ENCODE measurements at regions not wholly inside any gene's neighbourhood (a gene's known extent, or its start where the extent isn't known, plus 50 kb on each side); places are given as distances from the start of the nearest gene placed in this dataset.

DNA sequence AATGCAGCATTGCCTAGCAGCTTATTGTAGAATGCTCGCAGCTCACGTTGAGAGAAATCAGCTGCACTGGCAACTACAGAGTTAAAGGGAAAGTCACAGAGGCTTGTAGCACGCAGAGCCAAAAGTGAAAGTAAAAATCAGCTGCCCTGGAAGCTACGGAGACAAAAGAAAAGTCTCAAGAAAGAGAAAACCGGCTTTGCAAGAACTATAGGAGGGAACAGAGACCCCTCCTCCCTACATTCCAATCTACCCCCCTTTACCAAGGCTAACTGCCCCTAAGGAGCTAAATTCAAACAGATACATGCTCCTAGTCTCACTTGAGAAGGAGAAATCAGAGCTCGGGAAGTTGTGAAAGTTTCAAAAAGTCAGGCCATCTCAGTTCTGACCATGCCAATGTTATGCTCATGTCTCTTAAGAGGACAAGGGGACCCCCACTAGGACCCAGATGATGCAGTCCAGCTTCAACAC lies 900.4 kb downstream of the NLGN4Y start:
- peak overlapping the region; percentile 44 for H3K4me2 ChIP-seq (ENCODE audit: extremely low read depth, insufficient read depth, low read length)
- H2AFZ ChIP-seq (ENCODE audit: low read length), result no peak overlapping the region
- no peak overlapping the region for H3K9ac ChIP-seq (ENCODE audit: insufficient read depth, low read length)
- H3K9me3 ChIP-seq (ENCODE audit: control insufficient read depth, insufficient read depth, low read depth, low read length), result no peaks in the 10 kb centered on the region
- H3K4me1 ChIP-seq (ENCODE audit: control insufficient read depth, extremely low read depth, insufficient read depth, low read length), result no peaks in the 10 kb centered on the region
- H3K27ac ChIP-seq (ENCODE audit: insufficient read depth, low read length), result peak overlapping the region; percentile 47
- peak in 1 of 2 donors; percentile 71 for DNase-seq (ENCODE audit: low read depth in 2 of 2)
- peak overlapping the region in 2 of 4 experiments; percentile 59 to 69 for H3K4me3 ChIP-seq (replicated peaks in 1 of 4; ENCODE audit: control extremely low read depth in 1 of 4, insufficient read depth in 1 of 4, low read depth in 3 of 4, low read length in 4 of 4)
- no peaks in the 10 kb centered on the region for H3K79me2 ChIP-seq (ENCODE audit: control insufficient read depth, insufficient read depth, low read length)
- no peaks in the 10 kb centered on the region for H3K36me3 ChIP-seq (ENCODE audit: control insufficient read depth, insufficient read depth, low read length)
- no peaks in the 10 kb centered on the region for H3K27me3 ChIP-seq (ENCODE audit: control insufficient read depth, insufficient read depth, low read length)
- TF ChIP-seq, protein P1, sequence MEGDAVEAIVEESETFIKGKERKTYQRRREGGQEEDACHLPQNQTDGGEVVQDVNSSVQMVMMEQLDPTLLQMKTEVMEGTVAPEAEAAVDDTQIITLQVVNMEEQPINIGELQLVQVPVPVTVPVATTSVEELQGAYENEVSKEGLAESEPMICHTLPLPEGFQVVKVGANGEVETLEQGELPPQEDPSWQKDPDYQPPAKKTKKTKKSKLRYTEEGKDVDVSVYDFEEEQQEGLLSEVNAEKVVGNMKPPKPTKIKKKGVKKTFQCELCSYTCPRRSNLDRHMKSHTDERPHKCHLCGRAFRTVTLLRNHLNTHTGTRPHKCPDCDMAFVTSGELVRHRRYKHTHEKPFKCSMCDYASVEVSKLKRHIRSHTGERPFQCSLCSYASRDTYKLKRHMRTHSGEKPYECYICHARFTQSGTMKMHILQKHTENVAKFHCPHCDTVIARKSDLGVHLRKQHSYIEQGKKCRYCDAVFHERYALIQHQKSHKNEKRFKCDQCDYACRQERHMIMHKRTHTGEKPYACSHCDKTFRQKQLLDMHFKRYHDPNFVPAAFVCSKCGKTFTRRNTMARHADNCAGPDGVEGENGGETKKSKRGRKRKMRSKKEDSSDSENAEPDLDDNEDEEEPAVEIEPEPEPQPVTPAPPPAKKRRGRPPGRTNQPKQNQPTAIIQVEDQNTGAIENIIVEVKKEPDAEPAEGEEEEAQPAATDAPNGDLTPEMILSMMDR (conservative IDR thresholded peaks at IDR 0.05 in 1 of 2, IDR thresholded peaks at IDR 0.05 in 1 of 2; ENCODE audit: low read depth in 1 of 2, low read length in 2 of 2), result no peak
- no peak for TF ChIP-seq EZH2 (IDR thresholded peaks at IDR 0.05; ENCODE audit: low read length, missing control alignments)
- no peaks in the 10 kb centered on the region for H4K20me1 ChIP-seq (ENCODE audit: control insufficient read depth, extremely low read depth, insufficient read depth, low read length)

DNA sequence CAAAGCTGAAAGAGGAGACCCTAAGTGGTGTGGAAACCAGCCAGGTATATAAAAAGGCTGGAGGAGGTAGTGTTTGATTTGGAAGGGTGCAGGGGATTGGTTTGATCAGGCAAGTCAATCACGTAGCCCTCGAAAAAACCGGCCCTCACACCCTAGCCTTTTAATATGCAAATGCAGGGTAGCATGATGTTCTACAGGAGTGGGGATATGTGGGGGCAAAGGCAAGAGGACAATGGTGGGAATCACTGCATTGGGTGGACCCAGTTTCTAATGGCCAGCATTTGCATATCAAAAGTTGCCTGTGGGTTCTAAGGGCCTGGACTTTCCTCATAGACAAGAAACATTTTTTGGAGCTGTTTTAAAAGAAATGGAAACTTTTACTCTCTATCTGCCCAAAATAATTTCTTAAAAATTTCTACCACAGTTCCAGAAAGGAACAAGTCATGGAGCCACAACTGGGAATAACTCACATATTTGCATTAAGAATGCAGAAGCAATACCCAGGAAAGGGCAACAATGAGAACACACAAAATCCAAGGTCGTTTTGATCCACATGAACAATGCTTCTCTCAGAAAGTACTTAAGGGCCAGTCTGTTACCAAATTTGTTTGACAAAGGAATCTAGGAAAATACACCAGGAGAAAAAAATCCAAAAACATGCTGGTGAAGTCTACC lies 915.8 kb downstream of the NLGN4Y start:
- no peak for DNase-seq (ENCODE audit: low read depth in 2 of 2)
- H3K79me2 ChIP-seq (ENCODE audit: control insufficient read depth, insufficient read depth, low read length), result no peaks in the 10 kb centered on the region
- H3K27me3 ChIP-seq (ENCODE audit: control insufficient read depth, insufficient read depth, low read length), result no peaks in the 10 kb centered on the region
- no peak overlapping the region for H3K27ac ChIP-seq (ENCODE audit: insufficient read depth, low read length)
- no peaks in the 10 kb centered on the region for H3K36me3 ChIP-seq (ENCODE audit: control insufficient read depth, insufficient read depth, low read length)
- H4K20me1 ChIP-seq (ENCODE audit: control insufficient read depth, extremely low read depth, insufficient read depth, low read length), result no peaks in the 10 kb centered on the region
- no peaks in the 10 kb centered on the region for H3K4me1 ChIP-seq (ENCODE audit: control insufficient read depth, extremely low read depth, insufficient read depth, low read length)
- TF ChIP-seq, protein P1 (conservative IDR thresholded peaks at IDR 0.05 in 1 of 2, IDR thresholded peaks at IDR 0.05 in 1 of 2; ENCODE audit: low read depth in 1 of 2, low read length in 2 of 2), result no peak
- TF ChIP-seq EZH2 (IDR thresholded peaks at IDR 0.05; ENCODE audit: low read length, missing control alignments), result no peak
- H3K9me3 ChIP-seq (ENCODE audit: control insufficient read depth, insufficient read depth, low read depth, low read length), result no peaks in the 10 kb centered on the region
- H3K4me3 ChIP-seq (replicated peaks in 1 of 4; ENCODE audit: control extremely low read depth in 1 of 4, insufficient read depth in 1 of 4, low read depth in 3 of 4, low read length in 4 of 4), result no peak overlapping the region
- no peak overlapping the region for H3K4me2 ChIP-seq (ENCODE audit: extremely low read depth, insufficient read depth, low read length)
- no peak overlapping the region for H2AFZ ChIP-seq (ENCODE audit: low read length)
- H3K9ac ChIP-seq (ENCODE audit: insufficient read depth, low read length), result no peak overlapping the region

DNA sequence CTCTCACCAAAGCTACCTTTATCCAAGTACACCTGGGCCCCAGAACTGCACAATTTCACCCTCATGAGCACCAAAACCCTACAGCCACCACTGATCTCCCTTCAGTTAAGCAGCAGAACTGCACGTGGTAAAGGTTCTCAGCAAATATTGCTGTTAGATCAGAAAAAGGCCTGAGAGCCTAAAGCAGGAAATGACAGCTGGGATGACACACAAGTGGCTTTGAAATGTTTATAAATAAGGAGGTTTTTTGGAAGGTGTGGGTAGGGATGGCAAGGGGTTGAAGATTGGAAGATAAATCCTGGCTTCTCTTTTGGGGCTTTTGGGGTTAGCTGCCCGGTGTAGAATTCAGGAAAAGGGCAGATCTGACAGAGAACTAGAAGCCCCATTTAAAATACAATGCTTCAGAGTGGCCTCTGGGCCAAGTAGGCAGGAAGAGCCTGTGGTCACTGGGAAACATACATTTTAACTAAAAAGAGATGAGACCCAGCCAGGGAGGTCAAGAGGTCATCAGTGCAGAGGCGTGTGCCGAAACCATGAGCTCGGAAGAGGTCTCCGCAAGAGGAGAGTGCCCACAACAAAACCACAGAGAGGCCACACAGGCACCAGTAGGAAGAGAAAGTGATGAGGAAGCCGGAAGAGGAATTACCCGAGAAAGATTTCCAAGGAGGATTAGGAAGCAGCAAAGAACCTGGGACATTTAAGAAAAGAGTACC lies 916.5 kb downstream of the NLGN4Y start:
- Histone ChIP-seq H3K4me1 (ENCODE audit: control insufficient read depth, extremely low read depth, insufficient read depth, low read length) (no peaks in the 10 kb centered on the region), H4K20me1 (ENCODE audit: control insufficient read depth, extremely low read depth, insufficient read depth, low read length) (no peaks in the 10 kb centered on the region), H3K9ac (ENCODE audit: insufficient read depth, low read length) (no peak overlapping the region), H3K4me2 (ENCODE audit: extremely low read depth, insufficient read depth, low read length) (no peak overlapping the region), H3K27ac (ENCODE audit: insufficient read depth, low read length) (no peak overlapping the region), H2AFZ (ENCODE audit: low read length) (no peak overlapping the region), H3K36me3 (ENCODE audit: control insufficient read depth, insufficient read depth, low read length) (no peaks in the 10 kb centered on the region), H3K9me3 (ENCODE audit: control insufficient read depth, insufficient read depth, low read depth, low read length) (no peaks in the 10 kb centered on the region), H3K79me2 (ENCODE audit: control insufficient read depth, insufficient read depth, low read length) (no peaks in the 10 kb centered on the region), H3K4me3 (replicated peaks in 1 of 4; ENCODE audit: control extremely low read depth in 1 of 4, insufficient read depth in 1 of 4, low read depth in 3 of 4, low read length in 4 of 4) (no peak overlapping the region), H3K27me3 (ENCODE audit: control insufficient read depth, insufficient read depth, low read length) (no peaks in the 10 kb centered on the region)
- TF ChIP-seq, protein P1 (conservative IDR thresholded peaks at IDR 0.05 in 1 of 2, IDR thresholded peaks at IDR 0.05 in 1 of 2; ENCODE audit: low read depth in 1 of 2, low read length in 2 of 2), result no peak
- no peak for TF ChIP-seq EZH2 (IDR thresholded peaks at IDR 0.05; ENCODE audit: low read length, missing control alignments)
- DNase-seq (ENCODE audit: low read depth in 2 of 2), result no peak
